ENCODE measurements at regions not wholly inside any gene's neighbourhood (a gene's known extent, or its start where the extent isn't known, plus 50 kb on each side); places are given as distances from the start of the nearest gene placed in this dataset.
A peak's percentile ranks its signal among the peaks of the same experiment; 100 is the strongest.

GRCh38 chr12:47382305-47382704 lies 302.5 kb upstream of the AMIGO2 start:
- TF ChIP-seq TAF1 (IDR thresholded peaks at IDR 0.05; ENCODE audit: borderline replicate concordance, insufficient read depth, low read length) (no peak), FOXP2 (optimal IDR thresholded peaks at IDR 0.05; ENCODE audit: borderline replicate concordance, extremely low read depth, extremely low read length, insufficient read depth) (no peak), REST (IDR thresholded peaks at IDR 0.05; ENCODE audit: insufficient read depth in 1 of 2, low read depth in 2 of 2, low read length in 2 of 2) (no peak), POLR2AphosphoS5 (IDR thresholded peaks at IDR 0.05; ENCODE audit: low read depth, low read length) (no peak), SIN3A (IDR thresholded peaks at IDR 0.05; ENCODE audit: borderline replicate concordance, insufficient read depth, low read length) (no peak)

GRCh38 chr12:47378907-47379306 lies 299.1 kb upstream of the AMIGO2 start:
- TF ChIP-seq POLR2AphosphoS5 (IDR thresholded peaks at IDR 0.05; ENCODE audit: low read depth, low read length): no peak
- no peak for TF ChIP-seq SIN3A (IDR thresholded peaks at IDR 0.05; ENCODE audit: borderline replicate concordance, insufficient read depth, low read length)
- no peak for TF ChIP-seq FOXP2 (optimal IDR thresholded peaks at IDR 0.05; ENCODE audit: borderline replicate concordance, extremely low read depth, extremely low read length, insufficient read depth)
- no peak for TF ChIP-seq TAF1 (IDR thresholded peaks at IDR 0.05; ENCODE audit: borderline replicate concordance, insufficient read depth, low read length)
- no peak for TF ChIP-seq REST (IDR thresholded peaks at IDR 0.05; ENCODE audit: insufficient read depth in 1 of 2, low read depth in 2 of 2, low read length in 2 of 2)

- no peak for TF ChIP-seq TAF1 (IDR thresholded peaks at IDR 0.05; ENCODE audit: borderline replicate concordance, insufficient read depth, low read length)
- TF ChIP-seq REST (IDR thresholded peaks at IDR 0.05; ENCODE audit: insufficient read depth in 1 of 2, low read depth in 2 of 2, low read length in 2 of 2): no peak
- no peak for TF ChIP-seq FOXP2 (optimal IDR thresholded peaks at IDR 0.05; ENCODE audit: borderline replicate concordance, extremely low read depth, extremely low read length, insufficient read depth)
- TF ChIP-seq SIN3A (IDR thresholded peaks at IDR 0.05; ENCODE audit: borderline replicate concordance, insufficient read depth, low read length): no peak
- TF ChIP-seq POLR2AphosphoS5 (IDR thresholded peaks at IDR 0.05; ENCODE audit: low read depth, low read length): no peak
Observed at GRCh38 chr12:47378222-47378582, 298.4 kb upstream of the AMIGO2 start.

GRCh38 chr12:47377414-47378221 lies 297.9 kb upstream of the AMIGO2 start:
- TF ChIP-seq TAF1 (IDR thresholded peaks at IDR 0.05; ENCODE audit: borderline replicate concordance, insufficient read depth, low read length) (no peak), POLR2AphosphoS5 (IDR thresholded peaks at IDR 0.05; ENCODE audit: low read depth, low read length) (no peak), SIN3A (IDR thresholded peaks at IDR 0.05; ENCODE audit: borderline replicate concordance, insufficient read depth, low read length) (no peak), FOXP2 (optimal IDR thresholded peaks at IDR 0.05; ENCODE audit: borderline replicate concordance, extremely low read depth, extremely low read length, insufficient read depth) (peak; percentile 83), REST (IDR thresholded peaks at IDR 0.05; ENCODE audit: insufficient read depth in 1 of 2, low read depth in 2 of 2, low read length in 2 of 2) (0 out of 4 replicates have a peak, but pooled peaks of 1 of the 2 experiments have one; percentile 15)
